Keratinocyte (primary cell): ENCODE measurements at regions not wholly inside any gene's neighbourhood (a gene's known extent, or its start where the extent isn't known, plus 50 kb on each side); places are given as distances from the start of the nearest gene placed in this dataset.

Source experiments
- DNase-seq: peaks from one replicate; pipeline ENCODE4 v3.0.0-alpha.2; 2011; ENCODE audit warnings: low read depth, missing footprints, low spot score
- FAIRE-seq: peaks from 2 replicates; lab custom pipeline; 2011; peaks lifted over from hg19 to GRCh38; lab: Jason Lieb, UNC
- H2AFZ ChIP-seq: 2 replicates; pipeline ENCODE4 v1.6.0; 2012; ENCODE audit warnings: low read length, control low read depth, inconsistent platforms; ENCODE audit not compliant: control insufficient read depth
- H3K27ac ChIP-seq: 2 replicates; pipeline ENCODE4 v1.5.1; 2011; ENCODE audit warnings: low read length; ENCODE audit not compliant: control insufficient read depth, insufficient read depth
- H3K27me3 ChIP-seq: 3 replicates; pipeline ENCODE4 v1.6.0; 2011; ENCODE audit warnings: low read length; ENCODE audit not compliant: control insufficient read depth, insufficient read depth; ENCODE audit errors: extremely low read depth
- H3K36me3 ChIP-seq, 2 experiments: 2 replicates in 1 of 2; 3 replicates in 1 of 2; pipeline ENCODE4 v1.5.1; 2011; ENCODE audit warnings: low read length in 2 of 2, mild to moderate bottlenecking in 1 of 2; ENCODE audit not compliant: control insufficient read depth in 2 of 2, insufficient read depth in 2 of 2; ENCODE audit errors: extremely low read depth in 1 of 2
- H3K4me1 ChIP-seq: 3 replicates; pipeline ENCODE4 v1.5.1; 2011; ENCODE audit warnings: low read length; ENCODE audit not compliant: control insufficient read depth, insufficient read depth; ENCODE audit errors: extremely low read depth
- H3K4me2 ChIP-seq: 3 replicates; pipeline ENCODE4 v1.6.0; 2011; ENCODE audit warnings: low read depth, low read length; ENCODE audit not compliant: control insufficient read depth, insufficient read depth; ENCODE audit errors: extremely low read depth
- H3K4me3 ChIP-seq, 3 experiments: fragments of 200-600 bp in 1 of 3; sonication (generic) in 1 of 3; 2 replicates in 2 of 3; 3 replicates in 1 of 3; pipeline ENCODE4 v1.5.1; 2011 to 2016; ENCODE audit warnings: low read length in 3 of 3, mild to moderate bottlenecking in 3 of 3, control low read depth in 2 of 3, inconsistent platforms in 1 of 3, low read depth in 1 of 3, mixed read lengths in 1 of 3, mixed run types in 1 of 3, moderate library complexity in 1 of 3; ENCODE audit not compliant: control insufficient read depth in 2 of 3, insufficient read depth in 2 of 3; ENCODE audit errors: extremely low read depth in 1 of 3
- H3K79me2 ChIP-seq: 2 replicates; pipeline ENCODE4 v1.6.0; 2012; ENCODE audit warnings: low read length; ENCODE audit not compliant: control insufficient read depth, insufficient read depth
- H3K9ac ChIP-seq: 3 replicates; pipeline ENCODE4 v1.6.0; 2011; ENCODE audit warnings: low read length; ENCODE audit not compliant: control insufficient read depth, insufficient read depth; ENCODE audit errors: extremely low read depth
- H3K9me1 ChIP-seq: 3 replicates; pipeline ENCODE4 v1.6.0; 2011; ENCODE audit warnings: low read length; ENCODE audit not compliant: control insufficient read depth, insufficient read depth; ENCODE audit errors: extremely low read depth
- H3K9me3 ChIP-seq: 2 replicates; pipeline ENCODE4 v1.5.1; 2012; ENCODE audit warnings: low read depth, low read length; ENCODE audit not compliant: control insufficient read depth
- H4K20me1 ChIP-seq: 3 replicates; pipeline ENCODE4 v1.6.0; 2011; ENCODE audit warnings: low read length; ENCODE audit not compliant: control insufficient read depth, insufficient read depth; ENCODE audit errors: extremely low read depth
- EZH2 ChIP-seq: IDR thresholded peaks from one replicate; pipeline ENCODE4 v1.6.1; 2012; ENCODE audit warnings: inconsistent platforms, mild to moderate bottlenecking, low read length, moderate library complexity
- dilution Hi-C: fragments of 300-500 bp; cut with MboI; formaldehyde crosslinking; loops from one replicate; pipeline ENCODE4 v1.7.0; 2020; ENCODE audit warnings: low sequenced_read_pairs; ENCODE audit not compliant: extremely low pct_ligation_motif_present
- TF ChIP-seq, protein P1 (sequence below), 3 experiments: IDR thresholded peaks in 1 of 3; conservative IDR thresholded peaks in 1 of 3; optimal IDR thresholded peaks in 1 of 3; 2 replicates in 2 of 3; 3 replicates in 1 of 3; pipeline versions ENCODE3 to v1.5.1; 2011; ENCODE audit warnings: low read length in 3 of 3, mild to moderate bottlenecking in 3 of 3, moderate library complexity in 2 of 3, control low read depth in 1 of 3, inconsistent platforms in 1 of 3; ENCODE audit not compliant: insufficient read depth in 2 of 3; ENCODE audit errors: extremely low read depth in 1 of 3

DNA sequence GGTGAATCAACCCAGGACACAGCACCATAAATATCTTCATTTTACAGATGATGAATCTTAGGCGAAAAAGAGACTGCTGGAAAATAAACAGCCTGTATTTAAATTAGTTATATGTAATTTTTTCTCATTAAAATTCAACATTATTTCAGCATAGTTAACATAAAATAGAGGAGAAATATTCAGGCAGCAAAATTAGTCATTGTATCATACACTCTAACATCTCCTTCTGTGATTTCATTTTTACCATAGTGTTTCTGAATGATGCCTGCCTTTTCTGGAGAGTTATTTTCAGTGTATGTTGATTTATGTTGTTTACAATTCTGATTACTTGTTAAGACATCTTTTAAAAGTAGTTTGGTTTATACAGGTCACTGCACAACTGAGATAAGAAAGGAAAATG is 82.3 kb upstream of the KCNIP4 start:
- DNase-seq: no peak
- H3K9me3 ChIP-seq: no peaks in the 10 kb centered on the region
- no peak overlapping the region for H3K9ac ChIP-seq
- no peaks in the 10 kb centered on the region for H3K9me1 ChIP-seq
- no peaks in the 10 kb centered on the region for H3K27me3 ChIP-seq
- no peak overlapping the region for H2AFZ ChIP-seq
- no peak overlapping the region for H3K4me2 ChIP-seq
- no peak overlapping the region for H3K4me3 ChIP-seq
- TF ChIP-seq EZH2: no peak
- dilution Hi-C loops: no loop called here
- no peaks in the 10 kb centered on the region for H3K36me3 ChIP-seq
- H3K27ac ChIP-seq: no peak overlapping the region
- no peaks in the 10 kb centered on the region for H3K4me1 ChIP-seq
- no peak for FAIRE-seq
- H4K20me1 ChIP-seq: no peaks in the 10 kb centered on the region
- H3K79me2 ChIP-seq: no peaks in the 10 kb centered on the region

DNA sequence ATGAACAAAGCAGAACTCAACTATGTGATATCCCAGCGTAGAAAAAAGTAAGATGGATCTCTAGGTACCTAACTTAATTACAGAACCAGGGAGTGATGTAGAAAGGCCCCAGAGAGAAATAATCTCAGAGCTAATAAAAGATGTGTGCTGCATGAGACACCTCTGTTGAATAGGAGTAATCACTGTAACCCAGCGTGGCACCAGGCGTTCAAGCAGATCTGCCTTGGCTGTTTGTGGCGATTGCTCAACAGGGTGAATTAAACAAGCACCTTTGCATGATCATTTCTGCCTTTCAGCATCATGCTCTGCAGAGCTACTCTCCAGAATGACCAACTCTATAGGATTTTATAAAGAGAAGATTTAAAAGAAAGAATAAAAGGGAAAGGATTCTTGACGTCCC is 81.7 kb upstream of the KCNIP4 start:
- dilution Hi-C loops: no loop called here
- no peak overlapping the region for H2AFZ ChIP-seq
- FAIRE-seq: no peak
- H3K79me2 ChIP-seq: no peaks in the 10 kb centered on the region
- TF ChIP-seq EZH2: no peak
- TF ChIP-seq, protein P1, sequence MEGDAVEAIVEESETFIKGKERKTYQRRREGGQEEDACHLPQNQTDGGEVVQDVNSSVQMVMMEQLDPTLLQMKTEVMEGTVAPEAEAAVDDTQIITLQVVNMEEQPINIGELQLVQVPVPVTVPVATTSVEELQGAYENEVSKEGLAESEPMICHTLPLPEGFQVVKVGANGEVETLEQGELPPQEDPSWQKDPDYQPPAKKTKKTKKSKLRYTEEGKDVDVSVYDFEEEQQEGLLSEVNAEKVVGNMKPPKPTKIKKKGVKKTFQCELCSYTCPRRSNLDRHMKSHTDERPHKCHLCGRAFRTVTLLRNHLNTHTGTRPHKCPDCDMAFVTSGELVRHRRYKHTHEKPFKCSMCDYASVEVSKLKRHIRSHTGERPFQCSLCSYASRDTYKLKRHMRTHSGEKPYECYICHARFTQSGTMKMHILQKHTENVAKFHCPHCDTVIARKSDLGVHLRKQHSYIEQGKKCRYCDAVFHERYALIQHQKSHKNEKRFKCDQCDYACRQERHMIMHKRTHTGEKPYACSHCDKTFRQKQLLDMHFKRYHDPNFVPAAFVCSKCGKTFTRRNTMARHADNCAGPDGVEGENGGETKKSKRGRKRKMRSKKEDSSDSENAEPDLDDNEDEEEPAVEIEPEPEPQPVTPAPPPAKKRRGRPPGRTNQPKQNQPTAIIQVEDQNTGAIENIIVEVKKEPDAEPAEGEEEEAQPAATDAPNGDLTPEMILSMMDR (optimal IDR thresholded peaks at IDR 0.05 in 1 of 3, IDR thresholded peaks at IDR 0.05 in 1 of 3, conservative IDR thresholded peaks at IDR 0.05 in 1 of 3; ENCODE audit: extremely low read depth in 1 of 3, insufficient read depth in 2 of 3, low read length in 3 of 3): no peak
- H3K27ac ChIP-seq: no peak overlapping the region
- H3K4me2 ChIP-seq: no peak overlapping the region
- no peaks in the 10 kb centered on the region for H3K9me3 ChIP-seq
- no peak overlapping the region for H3K4me3 ChIP-seq
- no peaks in the 10 kb centered on the region for H3K9me1 ChIP-seq
- no peaks in the 10 kb centered on the region for H3K4me1 ChIP-seq
- H3K9ac ChIP-seq: no peak overlapping the region
- H3K36me3 ChIP-seq: no peaks in the 10 kb centered on the region
- H3K27me3 ChIP-seq: no peaks in the 10 kb centered on the region
- no peaks in the 10 kb centered on the region for H4K20me1 ChIP-seq
- no peak for DNase-seq

DNA sequence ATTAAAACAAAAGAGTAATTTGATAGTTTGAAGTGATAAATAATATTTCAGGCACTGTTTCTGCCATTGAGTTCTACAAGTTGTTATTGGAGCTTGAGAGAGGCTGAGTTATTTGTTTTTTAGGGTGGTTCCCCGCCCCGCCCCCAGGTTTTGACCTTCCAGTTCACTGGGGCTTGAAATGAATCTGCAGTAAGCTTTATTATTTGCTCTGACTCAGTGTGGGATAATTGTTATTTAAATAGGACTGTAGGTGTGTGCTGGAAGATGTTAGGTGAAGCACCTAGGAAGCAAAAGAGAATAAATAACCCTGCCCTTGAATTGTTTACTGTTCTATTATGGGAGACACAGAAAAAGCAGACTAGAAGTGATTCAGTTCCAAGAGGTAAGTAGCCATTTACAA is 81.2 kb upstream of the KCNIP4 start:
- Histone ChIP-seq H3K4me2 (no peak overlapping the region), H3K4me3 (no peak overlapping the region), H3K27ac (no peak overlapping the region), H3K27me3 (no peaks in the 10 kb centered on the region), H3K9me1 (no peaks in the 10 kb centered on the region), H3K79me2 (no peaks in the 10 kb centered on the region), H3K9me3 (no peaks in the 10 kb centered on the region), H2AFZ (no peak overlapping the region), H4K20me1 (no peaks in the 10 kb centered on the region), H3K9ac (no peak overlapping the region), H3K36me3 (no peaks in the 10 kb centered on the region), H3K4me1 (no peaks in the 10 kb centered on the region)
- DNase-seq (no peak), FAIRE-seq (no peak)
- dilution Hi-C loops: no loop called here
- no peak for TF ChIP-seq EZH2
- TF ChIP-seq, protein P1 (optimal IDR thresholded peaks at IDR 0.05 in 1 of 3, IDR thresholded peaks at IDR 0.05 in 1 of 3, conservative IDR thresholded peaks at IDR 0.05 in 1 of 3; ENCODE audit: extremely low read depth in 1 of 3, insufficient read depth in 2 of 3, low read length in 3 of 3): no peak
